ENCODE measurements at regions not wholly inside any gene's neighbourhood (a gene's known extent, or its start where the extent isn't known, plus 50 kb on each side); places are given as distances from the start of the nearest gene placed in this dataset.

- TF ChIP-seq, protein P1, sequence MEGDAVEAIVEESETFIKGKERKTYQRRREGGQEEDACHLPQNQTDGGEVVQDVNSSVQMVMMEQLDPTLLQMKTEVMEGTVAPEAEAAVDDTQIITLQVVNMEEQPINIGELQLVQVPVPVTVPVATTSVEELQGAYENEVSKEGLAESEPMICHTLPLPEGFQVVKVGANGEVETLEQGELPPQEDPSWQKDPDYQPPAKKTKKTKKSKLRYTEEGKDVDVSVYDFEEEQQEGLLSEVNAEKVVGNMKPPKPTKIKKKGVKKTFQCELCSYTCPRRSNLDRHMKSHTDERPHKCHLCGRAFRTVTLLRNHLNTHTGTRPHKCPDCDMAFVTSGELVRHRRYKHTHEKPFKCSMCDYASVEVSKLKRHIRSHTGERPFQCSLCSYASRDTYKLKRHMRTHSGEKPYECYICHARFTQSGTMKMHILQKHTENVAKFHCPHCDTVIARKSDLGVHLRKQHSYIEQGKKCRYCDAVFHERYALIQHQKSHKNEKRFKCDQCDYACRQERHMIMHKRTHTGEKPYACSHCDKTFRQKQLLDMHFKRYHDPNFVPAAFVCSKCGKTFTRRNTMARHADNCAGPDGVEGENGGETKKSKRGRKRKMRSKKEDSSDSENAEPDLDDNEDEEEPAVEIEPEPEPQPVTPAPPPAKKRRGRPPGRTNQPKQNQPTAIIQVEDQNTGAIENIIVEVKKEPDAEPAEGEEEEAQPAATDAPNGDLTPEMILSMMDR (IDR thresholded peaks at IDR 0.05; ENCODE audit: borderline replicate concordance, extremely low read depth, low read length, poor library complexity, severe bottlenecking): no peak
- no peak for TF ChIP-seq EZH2 (IDR thresholded peaks at IDR 0.05; ENCODE audit: borderline replicate concordance, low read depth, low read length, severe bottlenecking)
Observed at GRCh38 chr7:21215307-21215706, 212.6 kb upstream of the SP4 start.

Measured in DND-41 (cell line).